ENCODE measurements at regions not wholly inside any gene's neighbourhood (a gene's known extent, or its start where the extent isn't known, plus 50 kb on each side); places are given as distances from the start of the nearest gene placed in this dataset.

DNA sequence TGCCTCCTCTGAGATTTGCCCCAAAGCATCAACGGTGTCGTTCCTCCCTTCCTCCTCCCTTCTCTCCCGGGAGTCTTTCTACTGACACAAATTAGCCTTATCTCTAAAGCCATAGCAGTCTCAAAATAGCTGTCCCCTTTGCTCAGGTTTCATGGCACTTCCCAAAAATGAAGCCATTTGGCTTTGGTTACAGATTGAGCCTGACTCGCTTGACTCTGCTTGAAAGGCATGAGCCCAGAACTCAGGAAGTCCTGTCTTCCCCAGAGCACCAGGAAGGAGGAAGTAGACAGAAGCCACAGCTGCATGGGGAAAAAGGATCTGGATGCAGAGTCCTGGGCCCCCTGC lies 234.4 kb upstream of the RGPD4 start:
- no peaks in the 10 kb centered on the region for H3K4me1 ChIP-seq
- DNase-seq (ENCODE audit: low spot score in 2 of 2), result no peak

DNA sequence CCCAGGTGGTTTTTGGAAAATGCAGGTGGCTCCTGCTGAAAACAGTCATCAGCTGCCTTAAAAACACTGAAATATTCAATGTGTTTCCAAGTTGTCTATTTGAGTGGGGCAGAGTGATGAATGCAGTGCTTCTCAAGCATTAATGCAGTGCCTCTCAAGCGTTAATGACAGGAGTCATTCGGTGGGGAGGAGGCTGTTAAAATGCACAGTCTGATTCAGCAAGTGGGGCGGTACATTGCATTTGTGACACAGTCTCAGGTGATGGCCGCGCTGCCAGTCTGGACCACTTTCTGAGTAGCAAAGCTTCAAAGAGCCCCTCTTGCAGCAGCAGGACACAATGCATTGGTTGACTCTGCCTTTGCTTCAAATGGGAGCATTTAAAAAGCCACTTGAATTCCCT lies 231.4 kb upstream of the RGPD4 start:
- TF ChIP-seq POLR2AphosphoS5 (IDR thresholded peaks at IDR 0.05) (no peak), POLR2A (IDR thresholded peaks at IDR 0.05) (no peak)
- TF ChIP-seq, protein P1, sequence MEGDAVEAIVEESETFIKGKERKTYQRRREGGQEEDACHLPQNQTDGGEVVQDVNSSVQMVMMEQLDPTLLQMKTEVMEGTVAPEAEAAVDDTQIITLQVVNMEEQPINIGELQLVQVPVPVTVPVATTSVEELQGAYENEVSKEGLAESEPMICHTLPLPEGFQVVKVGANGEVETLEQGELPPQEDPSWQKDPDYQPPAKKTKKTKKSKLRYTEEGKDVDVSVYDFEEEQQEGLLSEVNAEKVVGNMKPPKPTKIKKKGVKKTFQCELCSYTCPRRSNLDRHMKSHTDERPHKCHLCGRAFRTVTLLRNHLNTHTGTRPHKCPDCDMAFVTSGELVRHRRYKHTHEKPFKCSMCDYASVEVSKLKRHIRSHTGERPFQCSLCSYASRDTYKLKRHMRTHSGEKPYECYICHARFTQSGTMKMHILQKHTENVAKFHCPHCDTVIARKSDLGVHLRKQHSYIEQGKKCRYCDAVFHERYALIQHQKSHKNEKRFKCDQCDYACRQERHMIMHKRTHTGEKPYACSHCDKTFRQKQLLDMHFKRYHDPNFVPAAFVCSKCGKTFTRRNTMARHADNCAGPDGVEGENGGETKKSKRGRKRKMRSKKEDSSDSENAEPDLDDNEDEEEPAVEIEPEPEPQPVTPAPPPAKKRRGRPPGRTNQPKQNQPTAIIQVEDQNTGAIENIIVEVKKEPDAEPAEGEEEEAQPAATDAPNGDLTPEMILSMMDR (IDR thresholded peaks at IDR 0.05), result no peak
- Histone ChIP-seq H3K9me3 (no peaks in the 10 kb centered on the region), H3K4me3 (no peak overlapping the region), H3K27ac (no peak overlapping the region), H3K27me3 (no peaks in the 10 kb centered on the region), H3K4me1 (no peaks in the 10 kb centered on the region), H3K36me3 (no peaks in the 10 kb centered on the region)
- intact Hi-C loops (cut with DNase I; ENCODE audit: low total_unique reads), result no loop called here
- no peak for DNase-seq (ENCODE audit: low spot score in 2 of 2)

More for the DNA sequence above, 234.4 kb upstream of the RGPD4 start:
- TF ChIP-seq, protein P1 (IDR thresholded peaks at IDR 0.05), result no peak
- TF ChIP-seq POLR2A (IDR thresholded peaks at IDR 0.05), result no peak
- H3K4me3 ChIP-seq, result no peak overlapping the region
- H3K27me3 ChIP-seq, result no peaks in the 10 kb centered on the region
- intact Hi-C loops (cut with DNase I; ENCODE audit: low total_unique reads), result no loop called here
- H3K27ac ChIP-seq, result no peak overlapping the region
- no peaks in the 10 kb centered on the region for H3K36me3 ChIP-seq
- H3K9me3 ChIP-seq, result no peaks in the 10 kb centered on the region

GRCh38 chr2:107595749-107596148 lies 230.9 kb upstream of the RGPD4 start:
- intact Hi-C loops (cut with DNase I; ENCODE audit: low total_unique reads), result no loop called here
- no peak for DNase-seq (ENCODE audit: low spot score in 2 of 2)
- H3K4me3 ChIP-seq, result no peak overlapping the region
- no peaks in the 10 kb centered on the region for H3K27me3 ChIP-seq
- H3K9me3 ChIP-seq, result no peaks in the 10 kb centered on the region
- no peaks in the 10 kb centered on the region for H3K4me1 ChIP-seq
- no peaks in the 10 kb centered on the region for H3K36me3 ChIP-seq
- TF ChIP-seq POLR2A (IDR thresholded peaks at IDR 0.05) (no peak), POLR2AphosphoS5 (IDR thresholded peaks at IDR 0.05) (no peak)
- TF ChIP-seq, protein P1 (IDR thresholded peaks at IDR 0.05), result no peak
- H3K27ac ChIP-seq, result no peak overlapping the region

- Histone ChIP-seq H3K4me1 (no peaks in the 10 kb centered on the region), H3K27me3 (no peaks in the 10 kb centered on the region), H3K27ac (no peak overlapping the region), H3K9me3 (no peaks in the 10 kb centered on the region), H3K36me3 (no peaks in the 10 kb centered on the region), H3K4me3 (no peak overlapping the region)
- intact Hi-C loops (cut with DNase I; ENCODE audit: low total_unique reads), result no loop called here
- no peak for TF ChIP-seq POLR2AphosphoS5 (IDR thresholded peaks at IDR 0.05)
- no peak for DNase-seq (ENCODE audit: low spot score in 2 of 2)
Measured at GRCh38 chr2:107597507-107597906, 229.2 kb upstream of the RGPD4 start.

DNA sequence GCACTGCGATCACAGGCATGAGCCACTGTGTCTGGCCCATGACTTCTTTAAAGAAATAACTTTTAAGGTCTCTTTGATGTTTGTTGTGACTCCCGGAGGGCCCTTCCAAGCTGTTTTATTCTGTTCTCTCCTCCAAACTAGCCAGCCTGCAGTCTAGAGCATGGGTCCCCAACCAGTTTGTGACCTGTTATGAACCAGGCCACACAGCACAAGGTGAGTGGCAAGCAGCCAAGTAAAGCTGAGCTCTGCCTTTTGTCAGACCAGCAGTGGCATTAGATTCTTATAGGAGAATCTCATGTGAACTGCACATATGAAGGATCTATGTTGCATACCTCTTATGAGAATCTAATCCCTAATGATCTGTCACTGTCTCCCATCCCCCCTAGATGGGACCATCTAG lies 223.9 kb upstream of the RGPD4 start:
- Histone ChIP-seq H3K27ac (no peak overlapping the region), H3K9me3 (no peaks in the 10 kb centered on the region), H3K4me1 (no peaks in the 10 kb centered on the region), H3K27me3 (no peaks in the 10 kb centered on the region), H3K4me3 (no peak overlapping the region), H3K36me3 (no peaks in the 10 kb centered on the region)
- DNase-seq (ENCODE audit: low spot score in 2 of 2), result no peak
- intact Hi-C loops (cut with DNase I; ENCODE audit: low total_unique reads), result no loop called here
- TF ChIP-seq, protein P1 (IDR thresholded peaks at IDR 0.05), result no peak
- TF ChIP-seq POLR2AphosphoS5 (IDR thresholded peaks at IDR 0.05) (no peak), POLR2A (IDR thresholded peaks at IDR 0.05) (no peak)

GRCh38 chr2:107607054-107607453 lies 219.6 kb upstream of the RGPD4 start:
- Histone ChIP-seq H3K4me1 (no peaks in the 10 kb centered on the region), H3K9me3 (no peaks in the 10 kb centered on the region), H3K4me3 (no peak overlapping the region), H3K27ac (no peak overlapping the region), H3K27me3 (no peaks in the 10 kb centered on the region), H3K36me3 (no peaks in the 10 kb centered on the region)
- intact Hi-C loops (cut with DNase I; ENCODE audit: low total_unique reads), result no loop called here
- DNase-seq (ENCODE audit: low spot score in 2 of 2), result no peak
- TF ChIP-seq POLR2AphosphoS5 (IDR thresholded peaks at IDR 0.05) (no peak), POLR2A (IDR thresholded peaks at IDR 0.05) (no peak)
- TF ChIP-seq, protein P1 (IDR thresholded peaks at IDR 0.05), result no peak
